ENCODE measurements at regions not wholly inside any gene's neighbourhood (a gene's known extent, or its start where the extent isn't known, plus 50 kb on each side); places are given as distances from the start of the nearest gene placed in this dataset.

- TF ChIP-seq CTCF (IDR thresholded peaks at IDR 0.05): no peak
- TF ChIP-seq POLR2A (IDR thresholded peaks at IDR 0.05): no peak
Observed at GRCh38 chr2:37543999-37544557, 127.4 kb downstream of the CDC42EP3 start.
